Right lobe of liver (tissue), 4 donors: ENCODE measurements at regions not wholly inside any gene's neighbourhood (a gene's known extent, or its start where the extent isn't known, plus 50 kb on each side); places are given as distances from the start of the nearest gene placed in this dataset.

Experiments used
- CTCF ChIP-seq, 4 donors: fragments of 200-600 bp in 3 of 4; fragments of 450-650 bp in 1 of 4; IDR thresholded peaks; one replicate each; pipeline versions ENCODE4 v1.5.1 to v1.8.0; 2016 to 2022; ENCODE audit warnings: antibody characterized with exemption in 4 of 4, mild to moderate bottlenecking in 2 of 4
- POLR2A ChIP-seq: fragments of 450-650 bp; IDR thresholded peaks from one replicate; pipeline ENCODE4 v1.6.1; 2017; ENCODE audit warnings: antibody characterized with exemption, mild to moderate bottlenecking
- donor health status: DM: no; HTN: no; CAD: no.
- donor health status: DM: no; HTN: no; CAD: no.
- donor health status: DM: no; HTN: yes; CAD: no.

GRCh38 chr6:139887275-139887674, 512.8 kb upstream of the CITED2 start:
- no peak for TF ChIP-seq CTCF (IDR thresholded peaks at IDR 0.05)
- TF ChIP-seq POLR2A = no peak
